LoVo (cell line): ENCODE measurements at regions not wholly inside any gene's neighbourhood (a gene's known extent, or its start where the extent isn't known, plus 50 kb on each side); places are given as distances from the start of the nearest gene placed in this dataset.
"Not testable (repeated sequence)": the region's sequence is repeated elsewhere in the genome, so short reads cannot be mapped to it uniquely, and the experiment has no call there.

ENCODE experiments used
- DNase-seq: peaks from one replicate; pipeline ENCODE4 v3.0.0-alpha.2; 2016; ENCODE audit warnings: low spot score

- no peak for DNase-seq
Observed at GRCh38 chr2:35933031-35933430, 422.5 kb upstream of the CRIM1 start.

- DNase-seq, result no peak
Observed at GRCh38 chr2:35932276-35932963, 423.2 kb upstream of the CRIM1 start.

GRCh38 chr2:35931626-35932025 lies 424.0 kb upstream of the CRIM1 start:
- DNase-seq, result no peak

- no peak for DNase-seq
Observed at GRCh38 chr2:35931115-35931514, 424.5 kb upstream of the CRIM1 start.

GRCh38 chr2:35929551-35929950 lies 426.0 kb upstream of the CRIM1 start:
- DNase-seq, result no peak

GRCh38 chr2:35920061-35920460 lies 435.5 kb upstream of the CRIM1 start:
- DNase-seq, result no peak

GRCh38 chr2:35915261-35915660 lies 440.3 kb upstream of the CRIM1 start:
- DNase-seq, result no peak

- no peak for DNase-seq
Observed at GRCh38 chr2:35891936-35892335, 463.6 kb upstream of the CRIM1 start.

- no peak for DNase-seq
Observed at GRCh38 chr2:35891528-35891927, 464.1 kb upstream of the CRIM1 start.

- no peak for DNase-seq
Observed at GRCh38 chr2:35887146-35887545, 468.4 kb upstream of the CRIM1 start.

- DNase-seq, result no peak
Observed at GRCh38 chr2:35873921-35874320, 481.7 kb upstream of the CRIM1 start.

GRCh38 chr2:35871672-35872071 lies 483.9 kb upstream of the CRIM1 start:
- peak; percentile 11 for DNase-seq

- DNase-seq, result no peak
Observed at GRCh38 chr2:35870713-35871112, 484.9 kb upstream of the CRIM1 start.

- no peak for DNase-seq
Observed at GRCh38 chr2:35864141-35864540, 491.4 kb upstream of the CRIM1 start.

GRCh38 chr2:35858216-35858615 lies 497.4 kb upstream of the CRIM1 start:
- no peak for DNase-seq

GRCh38 chr2:35857498-35857897 lies 498.1 kb upstream of the CRIM1 start:
- no peak for DNase-seq

GRCh38 chr2:35831385-35831784 lies 524.2 kb upstream of the CRIM1 start:
- DNase-seq, result no peak

- no peak for DNase-seq
Observed at GRCh38 chr2:35830833-35831232, 524.7 kb upstream of the CRIM1 start.

- no peak for DNase-seq
Observed at GRCh38 chr2:35827086-35827485, 528.5 kb upstream of the CRIM1 start.

GRCh38 chr2:35822716-35823115 lies 532.9 kb upstream of the CRIM1 start:
- DNase-seq, result no peak

GRCh38 chr2:35821675-35822074 lies 533.9 kb upstream of the CRIM1 start:
- DNase-seq, result no peak

- no peak for DNase-seq
Observed at GRCh38 chr2:35820391-35820790, 535.2 kb upstream of the CRIM1 start.

- no peak for DNase-seq
Observed at GRCh38 chr2:35819033-35819432, 536.5 kb upstream of the CRIM1 start.

GRCh38 chr2:35818359-35818758 lies 537.2 kb upstream of the CRIM1 start:
- DNase-seq, result not testable (repeated sequence)

- DNase-seq, result not testable (repeated sequence)
Observed at GRCh38 chr2:35814597-35814996, 541.0 kb upstream of the CRIM1 start.
